NCI-H2196 (cell line): ENCODE measurements at regions not wholly inside any gene's neighbourhood (a gene's known extent, or its start where the extent isn't known, plus 50 kb on each side); places are given as distances from the start of the nearest gene placed in this dataset.
"Not testable (repeated sequence)": the region's sequence is repeated elsewhere in the genome, so short reads cannot be mapped to it uniquely, and the experiment has no call there.

Experiments used
- DNase-seq: peaks from one replicate; lab custom pipeline; 2025; ENCODE audit not compliant: unreplicated experiment; lab: John Stamatoyannopoulos, UW

DNA sequence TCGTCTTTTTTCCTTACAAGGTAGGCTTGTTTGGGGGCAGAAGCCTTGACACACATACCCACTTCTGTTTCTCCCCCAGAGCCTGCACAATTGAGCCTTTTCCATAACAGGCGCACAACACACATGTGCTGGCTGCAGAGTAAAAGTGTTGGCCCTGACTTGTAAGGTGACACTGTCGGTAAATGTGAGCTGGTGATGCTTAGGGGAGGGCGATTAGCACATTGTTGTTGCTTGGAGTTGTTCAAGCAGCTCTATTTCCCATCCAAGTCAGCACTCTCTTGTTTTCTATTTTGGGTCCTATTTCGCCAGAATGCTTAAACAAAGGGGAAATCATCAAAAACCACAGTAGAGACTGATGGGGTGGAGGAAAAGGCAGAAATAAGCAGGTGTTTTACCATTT, 51.9 kb upstream of the PTPRJ start:
- DNase-seq: no peak

DNA sequence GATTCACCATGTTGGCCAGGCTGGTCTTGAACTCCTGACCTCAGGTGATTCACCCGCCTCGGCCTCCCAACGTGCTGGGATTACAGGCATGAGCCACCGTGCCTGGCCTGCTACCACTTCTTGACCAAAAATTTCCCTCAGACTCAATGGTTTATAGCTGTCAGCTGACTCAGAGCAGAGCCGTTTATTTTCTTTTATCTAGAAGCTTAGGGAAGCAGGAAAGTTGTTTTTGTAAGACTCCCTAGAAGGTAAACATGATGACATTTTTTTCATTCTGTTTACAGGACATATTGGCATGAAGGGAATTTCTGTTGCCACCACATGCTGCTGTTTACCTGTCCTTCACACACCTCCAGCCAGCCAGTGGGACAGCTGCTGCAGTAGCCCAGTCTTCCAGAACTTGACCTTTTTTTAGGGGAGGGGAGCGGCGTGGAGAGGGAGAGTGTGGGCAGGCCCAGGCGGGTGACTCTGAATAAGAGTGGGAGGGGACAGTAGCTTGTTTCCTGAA, 56.1 kb upstream of the PTPRJ start:
- DNase-seq: peak; percentile 39

DNA sequence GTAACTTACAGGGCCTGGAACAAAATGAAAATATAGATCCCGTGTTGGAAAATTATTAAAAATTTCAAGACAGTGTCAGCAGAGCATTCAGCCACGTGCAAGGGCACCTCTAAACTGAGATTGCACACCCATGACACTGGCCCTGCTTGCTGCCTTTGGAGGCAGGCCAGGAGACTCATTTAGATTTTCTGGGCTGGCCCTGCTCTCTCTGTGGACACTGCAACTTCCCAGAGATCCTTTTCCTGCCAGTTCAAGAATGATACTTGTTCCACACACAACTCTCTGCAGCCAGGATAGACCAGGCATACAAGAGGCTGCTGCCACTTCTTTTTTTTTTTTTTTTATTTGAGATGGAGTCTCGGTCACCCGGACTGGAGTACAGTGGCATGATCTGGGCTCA, 56.7 kb upstream of the PTPRJ start:
- DNase-seq: no peak

DNA sequence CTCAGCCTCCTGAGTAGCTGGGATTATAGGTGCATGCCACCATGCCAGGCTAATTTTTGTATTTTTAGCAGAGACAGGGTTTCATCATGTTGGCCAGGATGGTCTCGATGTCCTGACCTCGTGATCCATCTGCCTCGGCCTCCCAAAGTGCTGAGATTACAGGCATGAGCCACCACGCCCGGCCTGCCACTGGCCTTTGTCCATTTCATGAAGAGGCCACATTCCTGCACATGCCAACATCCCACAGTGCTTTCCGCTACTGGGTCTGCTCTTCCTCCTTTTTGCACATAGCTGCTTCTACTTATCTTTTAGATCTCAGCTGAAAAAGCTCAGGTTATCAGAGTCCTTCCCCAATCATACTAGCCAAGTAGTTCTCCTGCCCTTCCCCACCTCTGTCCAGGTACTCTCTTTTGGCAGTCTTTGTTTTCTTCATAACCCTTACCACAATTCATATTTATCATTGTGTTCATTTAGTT, 59.2 kb upstream of the PTPRJ start:
- not testable (repeated sequence) for DNase-seq

DNA sequence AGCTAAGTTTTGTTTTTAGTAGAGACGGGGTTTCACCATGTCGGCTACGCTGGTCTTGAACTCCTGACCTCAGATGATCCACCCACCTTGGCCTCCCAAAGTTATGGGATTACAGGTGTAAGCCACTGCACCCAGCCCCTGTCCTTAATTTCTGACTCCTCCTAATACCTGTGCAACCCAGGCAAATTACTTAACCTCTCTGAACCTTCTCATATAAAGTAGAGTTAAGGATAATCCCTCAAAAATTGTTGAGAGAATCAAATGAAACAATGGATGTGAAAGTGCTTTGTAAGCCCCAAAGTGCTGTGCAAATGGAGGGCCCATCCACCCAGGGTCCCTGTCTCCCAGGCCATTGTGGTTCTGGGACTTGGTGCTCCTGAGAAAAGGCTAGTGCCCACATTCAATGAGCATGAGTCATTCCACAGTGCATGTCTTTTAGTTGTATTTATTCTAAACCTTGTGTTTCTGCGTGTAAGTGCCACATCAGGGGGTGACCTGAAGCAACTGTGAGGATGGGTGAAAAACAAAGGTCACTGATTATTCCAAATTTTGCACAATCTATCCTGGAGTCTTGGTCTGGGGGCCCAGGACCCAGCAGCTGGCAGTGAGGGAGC, 61.4 kb upstream of the PTPRJ start:
- DNase-seq: no peak

DNA sequence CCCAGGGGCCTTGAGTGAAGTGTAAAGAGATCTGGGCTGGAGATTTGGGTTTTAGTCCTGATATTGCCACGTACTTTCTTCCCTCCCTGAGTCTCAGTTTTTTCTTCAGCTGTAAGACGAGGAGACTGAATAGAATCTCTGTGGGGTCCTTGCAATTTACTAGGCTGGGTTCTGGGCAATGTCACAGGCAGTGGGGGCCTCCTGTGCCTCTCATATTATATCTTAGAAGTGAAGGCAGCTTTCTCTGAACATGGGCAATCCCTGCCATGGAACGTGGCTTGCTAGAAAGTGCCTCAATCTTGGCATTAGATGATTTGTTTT, 62.0 kb upstream of the PTPRJ start:
- DNase-seq: no peak

DNA sequence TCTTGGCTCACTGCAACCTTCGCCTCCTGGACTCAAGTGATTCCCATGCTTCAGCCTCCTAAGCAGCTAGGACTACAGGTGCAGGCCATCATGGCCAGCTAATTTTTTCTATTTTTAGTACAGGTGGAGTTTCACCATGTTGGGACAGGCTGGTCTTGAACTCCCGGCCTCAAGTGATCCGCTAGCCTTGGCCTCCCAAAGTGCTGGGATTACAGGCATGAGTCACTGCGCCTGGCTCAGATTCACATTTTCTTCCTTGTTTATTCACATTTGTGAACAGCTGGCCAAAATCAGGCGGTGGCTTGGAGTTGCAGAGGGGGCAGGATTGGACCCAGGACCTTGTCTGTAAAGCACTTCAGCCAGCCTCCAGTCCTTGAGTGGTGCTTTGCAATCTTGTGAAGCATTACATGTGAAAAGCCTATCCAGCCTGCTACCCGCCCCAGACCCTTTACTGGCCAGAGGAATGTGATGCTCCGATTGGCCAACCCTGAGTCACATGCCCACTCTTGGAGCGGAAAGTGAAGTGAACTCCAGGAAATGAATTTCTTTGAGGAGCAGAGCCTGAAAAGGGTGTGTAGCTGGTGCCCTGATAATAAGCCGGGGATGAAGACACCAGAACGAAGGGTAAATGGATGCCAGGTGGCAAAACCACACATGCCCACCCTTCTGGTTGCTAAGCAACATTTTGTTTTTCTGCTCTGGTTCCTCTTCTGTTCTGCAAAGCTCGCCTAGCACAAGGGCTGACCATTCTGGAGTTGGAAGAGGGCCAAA, 62.6 kb upstream of the PTPRJ start:
- peak; percentile 97 for DNase-seq

DNA sequence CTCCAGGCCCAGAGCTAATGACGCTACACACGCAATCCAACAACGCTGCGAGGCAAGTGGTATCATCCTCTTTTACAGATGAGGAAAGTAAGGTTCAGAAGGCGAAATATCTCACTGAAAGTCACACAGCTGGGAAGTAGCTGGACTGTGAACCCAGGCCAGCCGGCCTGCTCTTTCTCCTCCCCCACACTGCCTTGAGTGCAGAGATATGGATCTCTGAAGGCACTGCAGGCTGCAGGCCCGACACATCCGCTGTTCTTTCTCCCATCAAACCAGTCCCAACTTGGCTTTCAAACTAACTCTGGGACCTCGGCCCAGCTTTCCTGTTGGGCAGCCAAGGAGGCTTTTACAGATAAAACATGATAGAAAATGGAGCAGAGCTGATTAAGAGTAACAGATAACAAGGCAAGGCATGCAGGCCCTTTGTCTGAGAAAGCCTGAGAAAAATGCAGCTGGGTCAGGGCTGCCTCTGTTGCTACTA, 64.0 kb upstream of the PTPRJ start:
- no peak for DNase-seq

DNA sequence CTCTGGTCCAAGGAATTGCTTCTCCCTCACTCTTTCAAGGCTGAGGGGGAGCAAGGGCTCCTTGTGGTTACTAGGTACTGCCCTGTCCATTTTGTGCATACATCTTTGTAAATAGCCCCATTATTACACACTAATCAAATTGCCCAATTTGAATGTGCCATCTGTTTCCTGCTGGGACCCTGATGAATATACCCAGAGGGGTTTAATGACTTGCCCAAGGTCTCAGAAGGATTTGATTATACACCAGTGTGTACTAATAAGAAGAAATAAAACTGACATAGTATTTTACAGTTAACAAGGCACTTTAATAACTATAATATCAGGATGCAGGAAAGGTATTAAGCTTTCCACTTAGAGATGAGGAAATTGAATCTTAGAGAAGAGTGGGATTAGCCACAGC, 64.6 kb upstream of the PTPRJ start:
- no peak for DNase-seq

DNA sequence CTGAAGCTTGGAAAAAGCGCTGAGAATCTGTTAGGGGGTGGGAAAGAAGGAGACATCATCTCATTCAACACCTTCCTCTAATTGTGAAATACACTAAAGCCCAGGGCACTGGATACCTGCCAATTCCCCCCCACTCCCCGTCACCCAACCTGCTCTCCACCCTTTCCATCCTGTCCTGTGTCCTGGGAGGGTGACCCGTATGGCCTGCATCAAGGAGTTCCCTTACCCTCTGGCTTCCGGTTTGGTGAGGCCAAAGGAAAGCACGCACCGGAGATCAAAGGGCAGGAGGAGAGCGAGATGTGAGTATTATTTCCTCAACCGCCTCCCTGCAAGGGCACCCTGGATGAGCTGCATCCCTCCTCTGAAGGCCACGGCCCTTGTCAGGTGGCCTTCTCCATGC, 65.0 kb upstream of the PTPRJ start:
- no peak for DNase-seq

DNA sequence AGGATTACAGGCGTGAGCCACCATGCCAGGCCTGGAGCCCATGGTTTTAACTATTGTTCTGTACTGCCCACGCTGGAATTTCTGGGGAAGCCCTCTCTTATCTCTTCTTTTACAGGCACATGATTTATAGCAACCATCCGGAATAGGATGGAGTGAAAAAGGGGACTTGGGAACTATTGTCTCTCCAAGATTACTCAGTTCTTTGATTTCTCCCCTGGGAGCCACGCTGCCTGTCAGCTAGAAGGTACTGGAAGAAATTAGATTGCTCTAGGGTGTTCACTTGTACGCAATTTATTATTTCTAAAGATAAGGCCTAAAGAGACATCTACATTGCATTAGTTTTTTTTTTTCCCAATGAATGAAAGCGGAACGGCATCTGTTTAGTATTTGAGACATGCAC, 65.6 kb upstream of the PTPRJ start:
- no peak for DNase-seq

DNA sequence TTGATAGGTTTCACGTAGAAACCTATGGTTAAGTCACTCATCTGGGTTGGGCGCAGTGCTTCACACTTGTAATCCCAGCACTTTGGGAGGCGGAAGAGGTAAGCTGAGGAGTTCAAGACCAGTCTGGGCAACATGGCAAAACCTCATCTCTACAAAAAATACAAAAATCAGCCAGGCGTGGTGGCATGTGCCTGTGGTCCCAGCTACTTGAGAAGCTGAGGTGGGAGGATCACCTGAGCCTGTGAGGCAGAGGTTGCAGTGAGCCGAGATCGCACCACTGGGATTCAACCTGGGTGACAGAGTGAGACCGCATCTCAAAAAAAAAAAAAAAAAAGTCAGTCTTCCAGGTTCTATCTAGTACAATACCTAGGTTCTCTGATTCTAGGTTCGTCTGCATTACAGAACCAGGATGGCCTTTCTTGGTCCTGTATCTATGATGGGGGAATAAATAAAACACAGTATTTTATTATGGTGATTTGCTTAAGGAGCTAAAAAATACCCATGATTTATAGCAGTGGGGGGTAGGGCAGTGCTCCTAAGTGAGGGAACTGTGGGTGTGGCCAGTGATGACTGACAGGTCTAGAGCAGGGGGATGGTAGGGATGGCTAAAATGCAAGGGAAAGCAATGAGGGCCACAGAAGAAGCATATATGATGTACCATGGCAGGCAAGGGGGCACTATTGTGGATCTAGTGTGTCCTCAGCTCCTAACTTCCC, 65.5 kb upstream of the NUP160 start:
- no peak for DNase-seq

DNA sequence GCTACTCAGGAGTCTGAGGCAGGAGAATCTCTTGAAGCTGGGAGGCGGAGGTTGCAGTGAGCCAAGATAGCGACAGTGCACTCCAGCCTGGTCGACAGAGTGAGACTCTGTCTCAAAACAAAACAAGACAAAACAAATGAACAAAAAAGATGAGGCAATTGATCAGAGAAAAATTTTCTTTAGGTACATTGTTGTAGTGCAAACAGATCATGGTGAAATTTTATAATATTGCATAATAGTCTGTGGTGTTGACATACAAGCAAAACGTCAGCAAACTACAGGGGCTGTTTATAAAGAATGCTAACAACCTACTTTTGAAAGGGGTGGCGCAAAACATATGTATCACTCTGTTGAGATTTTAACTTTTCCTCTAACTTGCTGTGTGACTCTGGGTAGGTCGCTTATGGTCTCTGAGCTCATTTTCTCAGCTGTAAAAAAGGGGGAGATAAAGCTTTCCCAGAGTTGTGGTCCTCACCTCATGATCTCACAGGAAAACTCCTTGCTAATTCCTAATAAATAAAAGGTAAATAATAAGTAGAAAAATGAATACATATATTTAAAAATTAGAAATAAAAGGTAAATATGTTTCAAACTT, 64.8 kb upstream of the NUP160 start:
- no peak for DNase-seq

DNA sequence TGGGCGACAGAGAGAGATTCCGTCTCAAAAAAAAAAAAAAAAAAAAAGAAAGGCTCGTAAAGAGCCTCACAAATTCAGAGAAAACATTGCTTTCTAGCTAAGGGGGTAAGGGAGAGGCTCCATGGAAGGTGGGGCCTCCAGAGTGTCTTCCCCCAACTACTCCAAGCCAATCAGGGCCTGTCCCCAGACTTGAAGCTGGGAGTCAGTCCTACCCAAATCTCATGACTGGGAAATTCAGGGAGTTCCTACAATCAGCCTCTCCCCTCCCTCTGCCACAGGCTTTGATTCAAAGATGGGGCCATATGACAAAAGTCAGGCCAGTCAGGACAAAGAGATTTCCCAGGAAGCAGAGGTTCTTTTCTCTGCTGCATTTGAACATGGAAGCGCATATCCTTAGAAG, 63.0 kb upstream of the NUP160 start:
- no peak for DNase-seq

DNA sequence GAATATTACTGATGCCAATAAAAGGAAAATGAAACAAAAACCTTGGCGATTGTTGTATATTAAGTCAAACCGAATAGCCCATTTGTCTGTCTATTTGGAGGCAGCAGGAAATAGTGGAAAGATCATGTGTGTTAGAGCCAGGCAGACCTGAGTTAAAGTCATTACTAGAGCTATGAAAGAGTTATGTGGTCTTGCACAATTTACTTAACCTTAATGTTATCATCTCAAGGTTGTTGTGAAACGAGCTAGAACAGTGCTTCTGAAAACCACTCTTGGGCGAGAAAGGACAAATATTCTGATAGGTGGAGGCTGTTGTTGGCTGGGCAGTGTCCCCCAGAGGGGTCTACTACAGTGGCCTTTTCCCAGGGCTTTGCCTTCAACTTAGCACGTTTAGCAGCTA, 60.0 kb upstream of the NUP160 start:
- DNase-seq: no peak

DNA sequence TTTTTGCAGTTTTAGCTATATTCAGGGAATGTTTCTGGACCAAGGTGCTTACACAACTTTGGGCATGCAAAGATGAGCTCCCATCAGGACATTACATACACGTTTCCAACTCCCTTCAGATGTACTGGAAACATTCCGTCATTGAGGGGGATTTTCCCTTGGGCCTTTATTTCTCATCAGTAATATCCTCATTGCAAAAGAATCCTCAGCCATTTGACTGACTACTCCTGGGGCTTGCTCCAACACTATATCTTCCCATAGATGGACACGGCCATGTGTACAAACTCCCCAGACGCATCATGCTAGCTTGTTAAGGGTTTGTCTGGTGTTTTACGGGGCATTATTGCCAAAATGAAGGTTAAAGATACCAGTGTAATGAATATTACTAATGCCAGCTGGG, 59.3 kb upstream of the NUP160 start:
- DNase-seq: no peak

DNA sequence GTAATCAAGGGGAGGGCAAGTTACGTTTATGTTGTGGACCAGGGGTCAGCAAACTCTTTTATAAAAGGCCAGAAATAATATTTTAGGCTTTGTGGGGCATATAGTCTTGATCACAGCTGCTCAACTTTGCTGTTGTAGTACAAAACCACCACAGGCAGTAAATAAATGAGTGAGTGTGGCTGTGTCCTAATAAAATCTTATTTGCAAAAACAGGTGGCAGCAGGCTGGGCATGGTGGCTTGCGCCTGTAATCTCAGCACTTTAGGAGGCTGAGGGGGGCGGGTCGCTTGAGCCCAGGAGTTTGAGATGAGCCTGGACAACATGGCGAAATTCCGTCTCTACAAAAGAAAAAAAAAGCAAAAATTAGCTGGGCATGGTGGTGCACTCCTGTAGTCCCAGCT, 57.9 kb upstream of the NUP160 start:
- DNase-seq: no peak

DNA sequence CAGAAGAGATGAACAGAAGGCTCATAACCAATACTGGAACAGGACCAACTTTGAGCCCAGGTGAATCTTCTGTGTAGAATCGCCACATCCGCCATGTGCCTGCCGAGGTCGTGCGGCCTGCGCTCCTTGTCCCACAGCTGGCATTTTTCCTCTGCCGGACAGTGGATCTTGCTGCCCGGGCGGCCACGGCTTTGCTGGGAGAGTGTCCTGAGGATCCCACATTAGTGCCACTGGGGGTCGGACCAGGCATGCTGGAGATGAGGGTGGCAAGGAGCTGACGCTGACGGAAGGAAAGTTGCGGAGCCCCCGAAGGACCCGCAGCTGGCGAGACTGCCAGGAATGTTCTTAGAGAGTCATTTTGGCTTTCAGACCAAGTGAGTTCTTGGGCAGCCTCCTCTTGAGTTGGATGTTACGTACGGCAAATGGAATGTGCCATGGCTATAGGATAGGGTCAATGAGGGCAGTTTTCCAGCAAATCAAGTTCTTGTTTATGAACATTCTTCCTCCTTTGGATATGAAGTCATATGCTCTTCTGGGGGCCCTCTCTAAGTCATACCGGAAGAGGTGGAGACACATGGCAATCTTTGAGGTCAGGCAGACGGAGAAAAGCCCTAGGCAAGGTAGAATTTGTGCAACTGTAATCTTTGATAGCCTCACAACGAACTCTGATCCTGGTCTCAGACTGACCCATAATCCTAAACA, 57.4 kb upstream of the NUP160 start:
- DNase-seq: no peak

DNA sequence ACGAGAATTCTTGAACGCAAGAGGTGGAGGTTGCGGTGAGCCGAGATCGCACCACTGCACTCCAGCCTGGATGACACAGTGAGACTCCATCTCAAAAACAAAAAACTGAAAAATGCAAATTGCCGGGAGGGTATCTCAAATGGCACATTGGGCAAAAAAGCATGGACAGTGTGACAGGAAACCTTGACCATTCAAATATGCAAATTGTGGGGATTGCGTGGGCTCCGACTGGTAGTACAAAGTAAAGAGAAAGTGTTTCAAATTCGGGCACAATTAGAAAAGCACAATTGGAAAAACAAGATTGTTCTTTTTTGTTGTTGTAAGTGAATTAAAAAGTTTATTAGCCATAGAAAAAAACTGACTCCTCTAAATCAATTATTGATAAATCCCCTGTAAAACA, 56.7 kb upstream of the NUP160 start:
- no peak for DNase-seq

DNA sequence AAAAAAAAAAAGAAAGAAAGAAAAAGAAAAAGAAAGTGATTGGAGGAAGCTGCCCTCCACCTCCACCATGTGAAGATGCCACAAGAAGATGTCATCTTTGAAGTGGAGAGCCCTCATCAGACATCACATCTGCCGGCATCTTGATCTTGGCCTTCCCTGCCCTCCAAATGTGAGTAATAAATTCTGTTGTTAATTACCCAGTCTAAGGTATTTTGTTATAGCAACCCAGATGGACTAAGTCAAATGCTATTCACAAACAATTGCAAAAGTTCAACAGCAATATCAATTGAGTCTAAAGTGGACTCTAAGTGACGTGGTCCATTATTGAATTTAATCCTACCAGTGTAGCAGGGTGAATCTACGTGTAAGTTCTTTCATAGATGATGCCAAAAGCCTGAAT, 55.9 kb upstream of the NUP160 start:
- no peak for DNase-seq

DNA sequence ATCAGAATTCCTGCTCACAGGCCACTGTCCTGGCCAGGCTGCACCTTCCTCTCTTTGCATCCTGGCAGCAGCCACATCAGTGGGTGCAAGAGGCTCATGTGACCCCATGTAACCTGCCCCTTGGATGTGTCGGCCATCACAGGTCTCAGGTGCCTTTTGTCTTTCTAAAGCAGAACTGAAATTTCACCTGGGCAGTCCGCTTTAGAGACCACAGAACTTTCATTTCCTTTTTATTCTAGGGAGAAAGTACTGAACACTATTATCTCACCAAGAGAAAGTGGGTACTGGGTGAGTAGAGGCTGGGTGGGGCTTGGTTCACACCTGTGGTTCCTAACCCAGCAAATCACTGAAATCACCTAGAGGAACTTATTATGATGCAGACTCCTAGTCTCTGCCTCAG, 51.7 kb upstream of the NUP160 start:
- DNase-seq: no peak
